GM21526 (cell line): ENCODE measurements at regions not wholly inside any gene's neighbourhood (a gene's known extent, or its start where the extent isn't known, plus 50 kb on each side); places are given as distances from the start of the nearest gene placed in this dataset.

Experiments
- ATAC-seq: cut with Tn5 transposase; IDR thresholded peaks from one replicate; pipeline ENCODE4 v1.9.1; 2021; ENCODE audit warnings: moderate library complexity; ENCODE audit not compliant: unreplicated experiment, low FRiP score

- ATAC-seq: no peak
These were observed 56.3 kb downstream of the SLC24A2 start for GRCh38 chr9:19732441-19732951.

DNA sequence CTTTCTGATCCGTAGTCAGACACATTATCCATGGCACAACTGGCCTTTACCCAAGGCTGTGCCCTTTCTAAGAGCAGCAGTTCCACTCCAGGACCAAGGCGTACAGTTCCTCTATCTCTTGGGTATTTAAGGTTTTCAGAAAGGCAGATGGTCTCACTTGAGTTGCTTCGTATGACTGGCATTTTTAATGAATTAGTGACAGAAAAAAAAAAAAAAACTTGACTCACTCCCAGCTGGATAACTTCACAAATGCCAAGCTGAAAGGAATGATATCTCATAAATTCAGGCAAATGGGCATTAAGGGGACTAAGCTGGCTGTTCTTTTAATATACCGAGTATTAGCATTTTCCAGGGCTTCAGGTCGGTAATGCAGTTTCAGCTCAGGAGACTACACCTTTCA lies 60.7 kb downstream of the SLC24A2 start:
- no peak for ATAC-seq

GRCh38 chr9:19725970-19726369 lies 62.9 kb downstream of the SLC24A2 start:
- no peak for ATAC-seq

GRCh38 chr9:19720377-19720776 lies 68.5 kb downstream of the SLC24A2 start:
- ATAC-seq: no peak

- no peak for ATAC-seq
These were observed 85.1 kb downstream of the SLC24A2 start for GRCh38 chr9:19703702-19704101.

- ATAC-seq: no peak
These were observed 86.8 kb downstream of the SLC24A2 start for GRCh38 chr9:19701991-19702390.

DNA sequence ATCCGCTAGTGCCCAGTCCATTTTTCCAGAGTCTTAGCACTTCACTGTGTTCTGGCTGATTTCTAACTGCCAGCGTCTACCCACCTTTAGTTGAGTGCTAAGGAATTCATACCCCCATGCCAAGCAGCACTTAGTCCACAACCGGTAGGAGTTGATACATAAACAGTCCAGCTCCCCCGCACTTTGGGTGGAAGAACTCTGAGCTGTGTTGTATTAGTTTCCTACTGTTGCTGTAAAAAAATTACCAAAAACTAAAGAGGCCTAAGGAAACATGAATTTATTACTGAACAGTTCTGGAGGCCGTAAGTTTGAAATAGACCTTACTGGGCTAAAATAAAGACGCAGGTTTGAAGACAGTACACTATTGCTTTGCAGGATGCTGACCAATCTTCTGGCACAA lies 87.6 kb downstream of the SLC24A2 start:
- ATAC-seq: no peak

- no peak for ATAC-seq
These were observed 88.1 kb downstream of the SLC24A2 start for GRCh38 chr9:19700699-19701098.

DNA sequence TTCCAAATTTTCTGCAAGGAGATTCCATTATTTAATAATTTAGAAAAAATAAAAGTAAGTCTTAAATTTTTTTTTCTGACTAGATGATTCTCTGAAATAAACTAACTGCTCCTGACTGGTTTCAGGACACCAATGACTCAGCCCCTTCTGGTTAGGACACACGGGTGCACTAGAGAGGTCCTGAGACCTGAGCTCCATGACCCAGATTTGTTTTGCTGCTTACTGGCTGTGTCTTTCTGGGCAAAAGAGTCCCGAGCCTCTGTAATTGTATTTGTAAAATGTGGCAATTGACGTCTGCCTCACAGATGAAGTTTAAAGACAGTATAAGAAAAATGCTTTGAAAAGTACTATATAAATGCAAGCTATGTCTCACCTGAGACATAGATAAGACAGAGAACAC lies 89.1 kb downstream of the SLC24A2 start:
- ATAC-seq: no peak

- no peak for ATAC-seq
These were observed 89.9 kb downstream of the SLC24A2 start for GRCh38 chr9:19698960-19699359.

GRCh38 chr9:19694601-19695000 lies 94.2 kb downstream of the SLC24A2 start:
- ATAC-seq: no peak

DNA sequence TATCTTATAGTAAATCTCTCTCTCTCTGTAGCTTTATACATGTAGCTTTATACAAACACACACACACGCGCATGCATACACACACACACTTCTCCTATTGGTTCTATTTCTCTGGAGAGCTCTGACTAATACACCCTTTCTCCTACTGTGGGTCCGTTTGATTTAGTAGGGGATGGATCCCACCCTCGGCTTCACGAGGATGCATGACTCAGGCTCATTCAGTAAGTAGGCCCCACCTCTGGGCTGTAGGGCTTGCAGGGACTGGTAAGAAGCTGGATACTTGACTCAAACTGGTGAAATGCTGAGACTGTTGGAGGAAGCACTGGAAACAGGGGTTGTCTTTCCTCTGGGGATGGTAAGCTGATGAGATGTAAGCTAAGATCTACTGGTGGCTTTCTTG lies 98.7 kb downstream of the SLC24A2 start:
- no peak for ATAC-seq

- ATAC-seq: no peak
These were observed 99.3 kb downstream of the SLC24A2 start for GRCh38 chr9:19689328-19690101.

- ATAC-seq: no peak
These were observed 105.1 kb downstream of the SLC24A2 start for GRCh38 chr9:19683715-19684114.

DNA sequence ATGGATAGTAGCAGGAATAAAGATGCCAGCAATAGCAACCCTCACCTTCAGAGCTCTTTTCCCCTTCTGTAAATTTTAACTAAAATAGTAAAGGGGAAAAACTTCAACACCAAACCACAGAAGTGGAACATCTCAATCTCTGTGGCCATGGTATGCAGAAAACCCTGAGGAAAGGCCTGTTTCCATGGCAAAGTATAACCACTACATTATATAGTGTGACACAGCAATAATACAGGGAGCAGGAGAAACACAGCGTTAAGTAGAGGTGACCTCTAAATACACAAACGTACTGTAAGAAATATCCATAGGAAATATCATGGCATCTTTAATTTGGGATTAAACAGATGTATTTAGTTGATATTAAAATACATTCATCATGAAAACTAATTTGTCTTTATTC lies 106.4 kb downstream of the SLC24A2 start:
- no peak for ATAC-seq

DNA sequence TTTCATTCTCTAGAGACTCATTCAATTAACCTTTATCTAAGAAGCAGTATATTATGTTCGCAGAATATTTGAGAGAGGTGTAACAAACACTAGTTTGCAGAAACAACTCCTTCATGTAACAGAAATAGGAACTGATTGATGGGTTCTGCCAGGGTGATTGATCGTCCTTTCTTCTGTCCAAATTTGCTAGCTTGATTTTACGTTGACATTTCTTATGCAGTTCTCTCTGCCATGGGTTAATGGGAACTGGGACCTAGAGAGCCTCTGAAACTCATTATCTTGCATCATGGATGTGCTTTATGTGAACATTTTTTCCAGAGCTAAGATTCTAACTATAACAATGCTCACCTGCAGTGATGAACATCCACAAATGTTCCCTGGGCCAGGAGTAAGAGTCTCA lies 107.0 kb downstream of the SLC24A2 start:
- no peak for ATAC-seq

DNA sequence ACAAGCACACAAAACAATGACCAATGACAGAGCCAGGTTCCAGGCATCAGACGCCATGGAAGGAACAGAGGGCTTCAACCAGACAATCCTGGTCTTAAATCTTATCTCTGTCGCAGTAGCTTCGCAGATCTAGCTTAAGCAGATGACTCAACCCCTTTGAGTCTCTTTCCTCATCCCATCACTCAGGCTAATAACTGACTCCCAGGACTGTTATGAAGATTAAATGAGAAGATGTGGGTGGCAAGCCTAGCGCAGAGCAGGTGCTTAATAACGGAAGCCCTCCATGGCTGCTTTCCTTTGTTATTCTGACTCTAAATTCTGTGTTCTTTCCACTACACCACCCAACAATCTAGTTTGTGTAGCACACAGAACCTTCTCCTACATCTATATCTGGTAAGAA lies 110.9 kb downstream of the SLC24A2 start:
- no peak for ATAC-seq

- ATAC-seq: no peak
These were observed 113.3 kb downstream of the SLC24A2 start for GRCh38 chr9:19675492-19675891.

GRCh38 chr9:19666575-19666974 lies 122.3 kb downstream of the SLC24A2 start:
- ATAC-seq: no peak

DNA sequence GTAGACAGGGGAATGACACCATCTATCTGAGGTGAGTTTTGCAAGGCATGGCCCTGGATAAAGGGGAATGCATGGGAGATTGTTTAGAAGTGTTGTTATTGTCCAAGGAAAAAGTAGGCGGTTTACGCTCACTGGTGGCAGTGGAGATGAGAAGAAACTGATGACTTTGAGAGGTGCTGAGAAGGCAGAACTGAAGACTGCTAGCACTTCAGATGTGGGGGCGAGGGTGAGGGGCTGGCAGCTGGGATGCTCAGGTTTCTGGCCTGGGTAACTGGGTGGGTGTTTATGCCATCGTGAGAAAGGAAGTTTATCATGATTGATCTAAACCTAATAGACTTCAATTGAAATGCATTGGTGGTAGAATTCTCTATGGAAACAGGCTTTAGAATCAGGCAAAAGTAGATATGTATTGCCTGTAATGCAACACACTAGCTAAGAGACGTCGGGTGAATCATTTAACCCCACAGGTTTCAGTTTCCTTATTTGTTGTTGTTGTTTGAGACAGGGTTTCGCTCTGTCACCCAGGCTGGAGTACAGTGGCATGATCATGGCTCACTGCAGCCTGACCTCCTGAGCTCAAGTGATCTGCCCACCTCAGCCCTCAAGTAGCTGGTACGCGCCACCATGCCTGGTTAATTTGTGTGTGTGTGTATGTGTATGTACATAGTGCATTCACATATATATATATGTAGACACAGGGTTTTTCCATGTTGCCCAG lies 123.5 kb downstream of the SLC24A2 start:
- ATAC-seq: peak; percentile 99

DNA sequence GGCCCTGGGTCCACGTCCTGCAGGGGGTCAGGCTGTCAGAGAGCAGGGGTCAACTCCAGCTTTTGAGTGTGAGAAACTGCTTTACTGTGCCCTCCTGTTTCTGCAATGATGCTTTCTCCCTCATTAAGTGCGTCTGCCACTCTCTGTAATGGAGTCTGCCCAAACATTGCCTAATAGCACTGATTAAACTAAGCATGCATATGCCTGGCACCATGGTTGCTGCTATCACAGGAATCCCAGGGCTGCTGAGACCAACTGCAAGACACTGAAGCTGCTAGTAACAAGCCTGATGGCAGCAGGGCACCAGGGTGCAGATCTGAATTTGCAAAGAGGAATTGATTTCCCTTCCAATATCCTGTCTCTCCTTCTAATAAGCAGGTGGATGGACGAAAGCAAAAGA lies 125.3 kb downstream of the SLC24A2 start:
- ATAC-seq: no peak

DNA sequence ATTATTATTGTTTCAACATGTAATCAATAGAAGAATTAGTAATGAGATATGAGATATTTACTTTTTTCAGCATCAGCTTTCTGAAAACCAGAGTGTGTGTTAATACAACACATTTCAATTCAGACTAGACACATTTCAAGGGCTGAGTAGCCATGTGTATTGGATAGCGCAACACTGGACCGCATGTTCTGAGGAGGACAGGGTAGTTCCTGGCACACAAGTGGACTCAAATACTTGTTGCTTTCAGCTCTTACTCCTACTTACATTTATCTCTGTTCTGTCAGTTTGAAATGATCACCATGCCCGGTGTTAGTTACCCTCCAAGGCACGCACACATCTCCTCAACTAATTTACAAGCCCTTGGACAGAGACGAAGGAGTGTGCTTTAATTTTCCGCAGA lies 126.6 kb downstream of the SLC24A2 start:
- no peak for ATAC-seq
